ENCODE measurements at regions not wholly inside any gene's neighbourhood (a gene's known extent, or its start where the extent isn't known, plus 50 kb on each side); places are given as distances from the start of the nearest gene placed in this dataset.

DNA sequence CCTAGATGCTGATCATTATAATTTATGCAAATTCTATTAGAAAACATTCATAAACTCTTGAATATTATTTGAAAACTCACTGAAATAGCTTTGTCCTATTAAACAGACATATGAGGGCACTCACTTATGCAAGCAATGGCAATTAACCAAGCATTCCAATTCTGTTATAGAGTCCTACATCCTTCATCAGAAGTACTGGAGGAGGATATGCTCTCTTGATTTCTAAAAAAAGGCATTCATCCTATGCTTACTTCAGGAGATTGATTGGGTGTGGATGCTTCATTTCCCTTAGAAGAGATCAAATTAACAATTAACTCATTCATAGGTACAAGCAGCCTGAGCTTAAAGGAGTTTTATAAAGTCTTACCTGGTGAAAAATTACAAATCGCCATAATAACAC, 1317.2 kb downstream of the PCDH7 start:
- TF ChIP-seq, protein P1, sequence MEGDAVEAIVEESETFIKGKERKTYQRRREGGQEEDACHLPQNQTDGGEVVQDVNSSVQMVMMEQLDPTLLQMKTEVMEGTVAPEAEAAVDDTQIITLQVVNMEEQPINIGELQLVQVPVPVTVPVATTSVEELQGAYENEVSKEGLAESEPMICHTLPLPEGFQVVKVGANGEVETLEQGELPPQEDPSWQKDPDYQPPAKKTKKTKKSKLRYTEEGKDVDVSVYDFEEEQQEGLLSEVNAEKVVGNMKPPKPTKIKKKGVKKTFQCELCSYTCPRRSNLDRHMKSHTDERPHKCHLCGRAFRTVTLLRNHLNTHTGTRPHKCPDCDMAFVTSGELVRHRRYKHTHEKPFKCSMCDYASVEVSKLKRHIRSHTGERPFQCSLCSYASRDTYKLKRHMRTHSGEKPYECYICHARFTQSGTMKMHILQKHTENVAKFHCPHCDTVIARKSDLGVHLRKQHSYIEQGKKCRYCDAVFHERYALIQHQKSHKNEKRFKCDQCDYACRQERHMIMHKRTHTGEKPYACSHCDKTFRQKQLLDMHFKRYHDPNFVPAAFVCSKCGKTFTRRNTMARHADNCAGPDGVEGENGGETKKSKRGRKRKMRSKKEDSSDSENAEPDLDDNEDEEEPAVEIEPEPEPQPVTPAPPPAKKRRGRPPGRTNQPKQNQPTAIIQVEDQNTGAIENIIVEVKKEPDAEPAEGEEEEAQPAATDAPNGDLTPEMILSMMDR (IDR thresholded peaks at IDR 0.05 in 2 of 3, conservative IDR thresholded peaks at IDR 0.05 in 1 of 3; ENCODE audit: borderline replicate concordance in 1 of 3, insufficient read depth in 1 of 3, low read depth in 2 of 3, low read length in 2 of 3): no peak
- no peak for TF ChIP-seq EGR1 (IDR thresholded peaks at IDR 0.05; ENCODE audit: low read depth)
- TF ChIP-seq YY1 (IDR thresholded peaks at IDR 0.05; ENCODE audit: extremely low read depth, insufficient replicate concordance, low read depth, low read length): no peak
- TF ChIP-seq, protein P2, sequence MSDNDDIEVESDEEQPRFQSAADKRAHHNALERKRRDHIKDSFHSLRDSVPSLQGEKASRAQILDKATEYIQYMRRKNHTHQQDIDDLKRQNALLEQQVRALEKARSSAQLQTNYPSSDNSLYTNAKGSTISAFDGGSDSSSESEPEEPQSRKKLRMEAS (IDR thresholded peaks at IDR 0.05): no peak
- TF ChIP-seq SIN3A (IDR thresholded peaks at IDR 0.05; ENCODE audit: low read depth): no peak
- no peak for TF ChIP-seq SRF (IDR thresholded peaks at IDR 0.05; ENCODE audit: low read depth)
- TF ChIP-seq, protein P3, sequence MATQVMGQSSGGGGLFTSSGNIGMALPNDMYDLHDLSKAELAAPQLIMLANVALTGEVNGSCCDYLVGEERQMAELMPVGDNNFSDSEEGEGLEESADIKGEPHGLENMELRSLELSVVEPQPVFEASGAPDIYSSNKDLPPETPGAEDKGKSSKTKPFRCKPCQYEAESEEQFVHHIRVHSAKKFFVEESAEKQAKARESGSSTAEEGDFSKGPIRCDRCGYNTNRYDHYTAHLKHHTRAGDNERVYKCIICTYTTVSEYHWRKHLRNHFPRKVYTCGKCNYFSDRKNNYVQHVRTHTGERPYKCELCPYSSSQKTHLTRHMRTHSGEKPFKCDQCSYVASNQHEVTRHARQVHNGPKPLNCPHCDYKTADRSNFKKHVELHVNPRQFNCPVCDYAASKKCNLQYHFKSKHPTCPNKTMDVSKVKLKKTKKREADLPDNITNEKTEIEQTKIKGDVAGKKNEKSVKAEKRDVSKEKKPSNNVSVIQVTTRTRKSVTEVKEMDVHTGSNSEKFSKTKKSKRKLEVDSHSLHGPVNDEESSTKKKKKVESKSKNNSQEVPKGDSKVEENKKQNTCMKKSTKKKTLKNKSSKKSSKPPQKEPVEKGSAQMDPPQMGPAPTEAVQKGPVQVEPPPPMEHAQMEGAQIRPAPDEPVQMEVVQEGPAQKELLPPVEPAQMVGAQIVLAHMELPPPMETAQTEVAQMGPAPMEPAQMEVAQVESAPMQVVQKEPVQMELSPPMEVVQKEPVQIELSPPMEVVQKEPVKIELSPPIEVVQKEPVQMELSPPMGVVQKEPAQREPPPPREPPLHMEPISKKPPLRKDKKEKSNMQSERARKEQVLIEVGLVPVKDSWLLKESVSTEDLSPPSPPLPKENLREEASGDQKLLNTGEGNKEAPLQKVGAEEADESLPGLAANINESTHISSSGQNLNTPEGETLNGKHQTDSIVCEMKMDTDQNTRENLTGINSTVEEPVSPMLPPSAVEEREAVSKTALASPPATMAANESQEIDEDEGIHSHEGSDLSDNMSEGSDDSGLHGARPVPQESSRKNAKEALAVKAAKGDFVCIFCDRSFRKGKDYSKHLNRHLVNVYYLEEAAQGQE (IDR thresholded peaks at IDR 0.05; ENCODE audit: low read depth): no peak
- no peak for TF ChIP-seq POLR2AphosphoS5 (IDR thresholded peaks at IDR 0.05; ENCODE audit: low read depth, low read length)
- TF ChIP-seq CEBPB (IDR thresholded peaks at IDR 0.05; ENCODE audit: low read depth): no peak
- TF ChIP-seq ELF1 (IDR thresholded peaks at IDR 0.05; ENCODE audit: borderline replicate concordance, low read depth): no peak
- TF ChIP-seq POLR2A (IDR thresholded peaks at IDR 0.05; ENCODE audit: borderline replicate concordance, extremely low read depth, insufficient read depth, insufficient read length): no peak
- TF ChIP-seq EZH2 (IDR thresholded peaks at IDR 0.05): no peak
- TF ChIP-seq RAD21 (IDR thresholded peaks at IDR 0.05; ENCODE audit: low read depth): no peak
- no peak for TF ChIP-seq EZH2phosphoT487 (IDR thresholded peaks at IDR 0.05; ENCODE audit: borderline replicate concordance)

Measured in HCT116 (cell line).